ENCODE measurements at regions not wholly inside any gene's neighbourhood (a gene's known extent, or its start where the extent isn't known, plus 50 kb on each side); places are given as distances from the start of the nearest gene placed in this dataset.
"Not testable (repeated sequence)": the region's sequence is repeated elsewhere in the genome, so short reads cannot be mapped to it uniquely, and the experiment has no call there.

DNA sequence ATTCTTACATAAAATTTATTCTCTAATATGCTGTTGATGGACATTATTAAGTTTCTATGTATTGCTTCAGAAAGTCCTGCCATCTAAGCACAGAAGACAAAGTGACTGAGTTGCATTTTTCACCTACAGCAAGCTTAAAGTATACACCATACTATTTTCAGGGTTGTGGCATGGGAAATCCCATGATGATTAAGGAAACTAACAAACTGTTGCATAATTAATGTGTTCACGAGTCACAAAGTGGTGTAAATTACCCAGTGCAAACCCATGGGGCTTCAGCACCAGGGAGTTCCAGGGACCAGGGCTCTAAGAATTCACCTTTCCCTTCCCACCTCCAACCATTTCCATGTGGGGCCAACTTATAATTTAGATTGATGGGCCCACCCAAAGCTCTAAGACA lies 81.9 kb upstream of the NR5A2 start:
- no peak for DNase-seq

DNA sequence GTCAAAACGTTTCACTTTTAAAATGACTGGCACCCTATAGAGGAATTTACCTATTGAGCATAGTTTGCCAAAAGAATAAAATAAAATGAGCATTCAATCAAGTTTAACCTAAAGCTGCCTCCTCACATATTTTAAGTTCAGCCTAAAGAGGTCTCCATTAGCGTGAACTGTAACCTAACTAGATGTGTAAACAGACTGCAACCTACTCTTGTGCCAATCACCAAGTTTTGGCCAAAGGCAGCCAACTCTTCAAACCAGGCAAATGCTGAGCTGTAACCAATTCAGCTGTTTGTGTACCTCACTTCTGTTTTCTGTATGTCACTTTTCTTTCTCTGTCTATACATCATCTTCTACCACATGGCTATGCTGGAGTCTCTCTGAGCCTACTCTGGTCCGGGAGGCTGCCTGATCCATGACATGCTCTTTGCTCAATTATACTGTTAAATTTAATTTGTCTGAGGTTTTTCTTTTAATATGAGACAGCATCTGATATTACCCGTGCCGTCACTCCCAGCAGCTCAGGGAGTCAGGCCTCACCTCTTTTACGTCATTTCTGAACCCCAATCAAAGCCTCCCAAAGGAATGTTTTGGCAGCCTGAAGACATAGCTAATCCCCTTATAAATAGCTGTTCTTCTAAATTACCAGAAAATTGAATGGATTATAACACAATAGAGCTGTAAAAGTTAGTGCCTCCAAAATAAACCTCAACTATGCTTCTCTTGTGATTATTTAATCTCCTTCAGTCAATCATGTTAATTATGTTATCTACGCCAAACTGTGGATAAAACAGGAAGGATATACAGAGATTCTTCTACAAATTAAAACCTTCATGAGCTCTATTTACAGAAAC lies 81.0 kb upstream of the NR5A2 start:
- no peak for DNase-seq

DNA sequence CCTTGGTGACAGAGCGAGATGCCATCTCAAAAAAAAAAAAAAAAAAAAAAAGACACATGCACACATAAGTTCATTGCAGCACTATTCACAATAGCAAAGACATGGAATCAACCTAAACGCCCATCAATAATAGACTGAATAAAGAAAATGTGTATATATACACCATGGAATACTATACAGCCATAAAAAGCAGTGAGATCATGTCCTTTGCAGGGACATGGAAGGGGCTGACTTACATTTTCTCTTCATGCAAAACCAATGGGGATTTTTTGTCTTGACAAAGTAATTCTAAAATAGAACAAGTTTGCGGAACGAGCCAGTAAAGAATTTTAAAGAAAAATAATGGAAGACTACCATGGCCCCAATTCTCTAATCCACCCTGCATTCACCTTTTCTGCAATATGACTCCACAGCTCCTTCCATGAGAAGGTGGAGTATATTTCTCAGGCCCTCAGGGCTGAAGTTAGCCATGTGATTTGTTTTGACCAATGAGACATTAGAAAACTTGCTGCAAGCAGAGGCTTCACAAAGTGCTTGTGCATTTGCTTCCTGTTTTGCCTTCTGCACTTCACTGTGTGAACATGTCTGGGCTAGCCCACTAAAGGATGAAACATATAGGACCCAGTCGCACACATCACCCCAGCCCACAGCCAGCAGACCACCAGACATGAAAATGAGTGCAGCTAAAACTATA lies 78.8 kb upstream of the NR5A2 start:
- DNase-seq: peak in 2 of 3 experiments; percentile 22 to 56

DNA sequence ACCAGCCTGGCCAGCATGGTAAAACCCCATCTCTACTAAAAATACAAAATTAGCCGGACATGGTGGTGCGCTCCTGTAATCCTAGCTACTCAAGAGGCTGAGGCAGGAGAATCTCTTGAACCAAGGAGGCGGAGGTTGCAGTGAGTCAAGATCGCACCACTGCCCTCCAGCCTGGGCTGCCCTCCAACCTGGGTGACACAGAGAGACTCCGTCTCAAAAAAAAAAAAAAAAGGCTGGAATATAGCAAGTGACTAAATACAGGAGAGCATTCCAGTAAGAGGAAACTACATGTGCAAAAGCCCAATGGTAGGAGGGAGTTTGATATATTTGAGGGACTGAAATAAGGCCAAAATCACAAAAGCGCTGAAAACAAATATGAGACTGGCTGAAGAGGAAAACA lies 76.5 kb upstream of the NR5A2 start:
- DNase-seq: not testable (repeated sequence)

DNA sequence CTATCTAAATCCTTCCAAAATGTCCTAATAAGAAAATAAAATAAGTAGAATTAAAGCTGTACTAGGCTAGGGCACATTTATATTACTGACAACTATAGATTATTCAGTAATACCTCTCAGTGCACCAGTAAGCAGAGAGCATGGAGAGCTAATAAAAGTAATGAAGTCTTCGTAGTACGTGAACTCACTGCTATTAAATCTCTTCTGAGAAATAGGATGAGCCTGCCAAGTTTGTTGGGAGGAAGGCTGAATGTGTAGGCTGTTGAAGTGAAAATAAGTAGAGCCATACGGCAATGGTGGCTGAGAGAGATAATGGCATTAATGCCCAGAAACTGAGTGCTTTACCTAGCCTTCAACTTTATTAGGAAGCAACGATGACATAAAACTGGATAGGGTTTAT lies 73.9 kb upstream of the NR5A2 start:
- no peak for DNase-seq

DNA sequence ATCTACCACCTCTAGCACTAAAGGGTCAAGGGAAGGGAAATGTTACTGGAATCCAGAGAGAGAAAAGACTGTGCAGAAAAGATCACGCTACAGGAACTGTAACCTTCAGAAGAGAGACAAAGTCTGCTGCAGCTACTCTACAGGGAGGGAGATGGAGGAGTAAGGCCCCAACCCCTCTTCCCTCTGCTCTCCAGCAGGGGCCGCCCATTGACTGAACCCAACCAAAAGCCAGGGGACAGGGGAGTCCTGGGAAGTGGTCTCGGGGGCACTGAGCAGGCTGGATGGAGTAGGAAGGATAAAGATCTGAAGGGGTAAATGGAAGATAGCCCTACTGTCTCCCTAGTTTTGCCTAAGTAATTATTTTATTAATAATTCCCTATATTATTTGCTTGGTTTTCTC lies 72.8 kb upstream of the NR5A2 start:
- DNase-seq: peak in 1 of 3 experiments; percentile 20

DNA sequence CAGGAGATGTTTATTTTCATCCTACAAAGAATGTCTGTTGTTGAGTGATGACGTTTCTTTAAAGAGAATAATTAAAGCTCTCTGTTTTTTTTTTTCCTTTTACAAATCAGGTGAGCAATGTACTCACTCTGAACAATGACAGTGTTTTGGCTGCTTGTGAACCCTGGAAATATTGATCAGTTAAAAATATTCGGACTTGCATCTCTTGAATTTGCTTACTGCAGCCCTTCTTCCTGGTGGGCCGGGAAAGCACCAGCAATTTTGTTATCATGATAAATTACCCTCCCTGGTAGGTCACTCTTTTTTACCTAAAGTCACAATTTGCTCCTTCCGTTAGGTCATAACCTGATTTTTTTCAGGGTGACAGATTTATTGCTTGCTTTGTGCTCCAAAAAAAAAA lies 72.3 kb upstream of the NR5A2 start:
- DNase-seq: no peak

DNA sequence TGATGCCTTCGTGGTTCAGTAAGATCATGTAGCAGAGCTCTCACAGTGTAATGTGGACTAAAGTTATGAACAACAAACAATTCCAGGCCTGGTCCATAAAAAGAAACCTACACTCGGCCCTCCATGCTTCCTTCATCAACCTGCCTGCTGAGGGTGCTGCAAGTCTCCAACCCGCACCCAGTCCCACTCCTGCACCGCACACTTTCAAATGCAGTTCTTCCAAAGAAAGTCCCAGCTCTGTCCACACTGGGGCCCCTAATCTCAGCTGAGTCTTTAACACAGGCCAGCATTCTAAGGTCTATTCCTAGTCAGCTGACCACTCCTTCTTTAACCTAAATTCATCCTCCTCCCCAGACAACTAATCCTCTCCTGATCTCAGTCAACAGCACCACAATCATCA lies 71.5 kb upstream of the NR5A2 start:
- no peak for DNase-seq

DNA sequence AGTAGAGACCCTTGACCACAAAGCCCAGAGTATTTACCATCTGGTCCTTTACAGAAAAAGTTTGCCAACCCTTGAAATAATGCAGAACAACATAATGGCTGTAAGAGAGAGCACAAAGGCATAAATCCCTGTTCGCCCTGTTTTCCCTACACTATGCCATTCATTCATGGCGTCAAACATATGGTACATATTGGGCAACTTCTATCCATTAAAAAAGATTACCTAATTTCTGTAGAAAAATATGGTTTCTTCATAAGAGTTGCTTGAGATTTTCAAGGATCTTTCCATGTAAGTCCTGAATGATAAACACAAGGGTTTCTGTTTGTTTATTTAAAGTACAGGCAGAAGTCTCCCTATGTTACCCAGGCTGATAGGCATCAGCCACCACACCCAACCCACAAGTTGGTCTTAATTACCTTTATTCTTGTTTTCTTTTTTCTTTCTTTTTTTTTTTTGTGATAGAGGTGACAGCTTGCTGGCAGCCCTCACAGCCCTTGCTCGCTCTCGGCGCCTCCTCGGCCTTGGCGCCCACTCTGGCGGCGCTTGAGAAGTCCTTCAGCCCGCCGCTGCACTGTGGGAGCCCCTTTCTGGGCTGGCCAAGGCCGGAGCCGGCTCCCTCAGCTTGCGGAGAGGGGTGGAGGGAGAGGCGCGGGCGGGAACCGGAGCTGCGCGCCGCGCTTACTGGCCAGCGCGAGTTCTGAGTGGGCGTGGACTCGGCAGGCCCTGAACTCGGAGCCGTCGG lies 68.3 kb upstream of the NR5A2 start:
- no peak for DNase-seq

DNA sequence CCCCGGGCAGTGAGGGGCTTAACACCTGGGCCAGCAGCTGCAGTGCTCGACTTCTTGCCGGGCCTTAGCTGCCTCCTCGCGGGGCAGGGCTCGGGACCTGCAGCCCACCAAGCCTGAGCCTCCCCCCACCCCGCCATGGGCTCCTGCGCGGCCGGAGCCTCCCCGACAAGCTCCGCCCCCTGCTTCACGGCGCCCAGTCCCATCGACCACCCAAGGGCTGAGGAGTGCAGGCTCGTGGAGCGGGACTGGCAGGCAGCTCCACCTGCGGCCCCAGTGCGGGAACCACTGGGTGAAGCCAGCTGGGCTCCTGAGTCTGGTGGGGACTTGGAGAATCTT lies 67.8 kb upstream of the NR5A2 start:
- DNase-seq: no peak

DNA sequence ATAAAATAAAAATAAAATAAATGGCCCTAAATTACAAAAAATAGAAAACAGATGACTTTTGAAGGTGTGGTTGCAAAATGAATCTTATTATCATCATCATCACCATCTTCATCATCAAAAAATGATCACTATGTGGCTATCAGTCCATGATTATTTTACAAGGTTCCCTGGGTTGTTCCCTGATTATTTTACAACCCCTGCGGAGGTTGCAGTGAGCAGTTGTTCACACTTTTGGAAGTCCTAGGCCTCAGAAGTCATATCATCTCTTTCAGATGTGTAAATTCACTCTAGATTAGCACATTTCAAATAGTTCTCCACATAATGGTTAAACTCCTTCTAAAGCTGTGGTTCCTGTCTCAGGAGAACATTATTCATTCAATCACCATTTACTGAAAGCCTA lies 57.4 kb upstream of the NR5A2 start:
- no peak for DNase-seq

DNA sequence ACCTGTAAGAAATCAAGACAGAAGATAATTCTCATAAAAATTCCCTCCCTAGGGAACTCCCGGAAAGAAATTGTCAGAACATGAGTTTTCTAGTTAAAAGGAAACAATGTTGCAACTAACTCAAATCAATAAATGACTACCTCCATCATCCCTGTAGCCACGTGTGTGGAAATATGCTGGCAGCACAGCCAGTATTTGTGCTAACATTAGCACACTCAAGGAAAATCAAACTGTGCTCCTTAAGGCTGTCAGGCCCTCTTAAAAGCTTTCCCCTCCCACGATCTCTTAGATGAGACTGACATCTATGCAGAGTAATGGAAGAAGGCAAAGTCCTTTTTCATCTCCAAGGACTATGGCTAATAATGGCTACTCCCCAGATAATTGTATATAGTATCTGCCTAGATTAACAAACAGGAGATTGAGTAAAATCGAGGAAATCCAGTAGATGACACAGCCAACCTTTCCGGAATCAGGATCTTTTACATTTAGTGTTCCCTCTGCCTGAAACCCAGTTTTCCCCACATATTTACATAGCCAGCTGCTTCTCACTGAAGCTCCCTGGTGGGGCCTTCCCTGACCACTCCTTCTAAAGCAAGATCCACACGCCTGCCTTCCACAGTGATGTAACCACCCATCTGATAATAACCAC lies 50.9 kb upstream of the NR5A2 start:
- no peak for DNase-seq
